IMR-90 (cell line): ENCODE measurements at regions not wholly inside any gene's neighbourhood (a gene's known extent, or its start where the extent isn't known, plus 50 kb on each side); places are given as distances from the start of the nearest gene placed in this dataset.
"Not testable (repeated sequence)": the region's sequence is repeated elsewhere in the genome, so short reads cannot be mapped to it uniquely, and the experiment has no call there.

ENCODE experiments used
- ATAC-seq: fragments of 200-7000 bp; cut with Tn5 transposase; 2 replicates; pipeline ENCODE4 v1.9.1; 2020; ENCODE audit warnings: low read depth, mild to moderate bottlenecking, moderate library complexity
- BruUV-seq: library from RNA; stranded (reverse); fragments of 400-500 nt; replicated peaks from 2 replicates; lab custom pipeline; 2021; lab: Mats Ljungman, UMichigan
- CTCF ChIA-PET: fragments of 300-600 bp; formaldehyde crosslinking; extraction: SDS; loops from one replicate; lab custom pipeline; 2021; ENCODE audit warnings: antibody characterized with exemption; lab: Yijun Ruan, JAX
- POLR2A ChIA-PET: fragments of 300-600 bp; sonication (Branson Sonifier 250); formaldehyde crosslinking; loops from one replicate; lab custom pipeline; 2022; ENCODE audit warnings: antibody characterized with exemption; ENCODE audit not compliant: unreplicated experiment; lab: Charles Lee
- DNase-seq: peaks from one replicate; pipeline ENCODE4 v3.0.0; 2013
- H2AFZ ChIP-seq: replicated peaks from 2 replicates; pipeline ENCODE3; 2013; ENCODE audit warnings: low read length, mild to moderate bottlenecking; ENCODE audit not compliant: poor library complexity
- H2AK5ac ChIP-seq: 2 replicates; pipeline ENCODE4 v1.6.1; 2013; ENCODE audit warnings: low read depth, low read length, inconsistent platforms
- H2AK9ac ChIP-seq: replicated peaks from 2 replicates; pipeline ENCODE3; 2013; ENCODE audit warnings: mild to moderate bottlenecking, low read depth, low read length, moderate library complexity; ENCODE audit not compliant: poor library complexity
- H2BK120ac ChIP-seq: 2 replicates; pipeline ENCODE4 v1.6.1; 2013; ENCODE audit warnings: low read depth, low read length, inconsistent platforms
- H2BK15ac ChIP-seq: 3 replicates; pipeline ENCODE4 v1.6.1; 2013; ENCODE audit warnings: low read depth, low read length, inconsistent platforms
- H2BK20ac ChIP-seq: 2 replicates; pipeline ENCODE4 v1.6.1; 2013; ENCODE audit warnings: low read depth, mild to moderate bottlenecking, inconsistent platforms, low read length, moderate library complexity
- H2BK5ac ChIP-seq: 2 replicates; pipeline ENCODE4 v1.6.1; 2013; ENCODE audit warnings: mild to moderate bottlenecking, low read depth, low read length, inconsistent platforms; ENCODE audit not compliant: poor library complexity, severe bottlenecking
- H3K14ac ChIP-seq: replicated peaks from 2 replicates; pipeline ENCODE4 v1.6.1; 2013; ENCODE audit warnings: low read depth, low read length, inconsistent platforms
- H3K18ac ChIP-seq: 2 replicates; pipeline ENCODE4 v1.6.1; 2013; ENCODE audit warnings: low read depth, low read length, control low read depth
- H3K23ac ChIP-seq: 2 replicates; pipeline ENCODE4 v1.6.1; 2013; ENCODE audit warnings: low read depth, low read length, inconsistent platforms
- H3K27ac ChIP-seq: 2 replicates; pipeline ENCODE4 v1.5.1; 2013; ENCODE audit warnings: mild to moderate bottlenecking, control low read depth, low read length; ENCODE audit not compliant: insufficient read depth
- H3K27me3 ChIP-seq: 2 replicates; pipeline ENCODE4 v1.6.1; 2013; ENCODE audit warnings: low read length; ENCODE audit not compliant: control insufficient read depth, insufficient read depth
- H3K36me3 ChIP-seq: 2 replicates; pipeline ENCODE4 v1.6.1; 2013; ENCODE audit warnings: low read length, mixed read lengths; ENCODE audit not compliant: control insufficient read depth, insufficient read depth
- H3K4ac ChIP-seq: 2 replicates; pipeline ENCODE4 v1.6.1; 2013; ENCODE audit warnings: low read depth, low read length, inconsistent platforms
- H3K4me1 ChIP-seq: 2 replicates; pipeline ENCODE4 v1.6.1; 2013; ENCODE audit warnings: low read length, mixed read lengths; ENCODE audit not compliant: control insufficient read depth, insufficient read depth
- H3K4me2 ChIP-seq: 2 replicates; pipeline ENCODE4 v1.6.1; 2013; ENCODE audit warnings: low read depth, mild to moderate bottlenecking, control low read depth, low read length, moderate library complexity
- H3K4me3 ChIP-seq: 2 replicates; pipeline ENCODE4 v1.5.1; 2013; ENCODE audit warnings: low read depth, mild to moderate bottlenecking, control low read depth, low read length, moderate library complexity; ENCODE audit not compliant: insufficient read depth
- H3K56ac ChIP-seq: 2 replicates; pipeline ENCODE4 v1.6.1; 2013; ENCODE audit warnings: low read length, inconsistent platforms; ENCODE audit not compliant: insufficient read depth; ENCODE audit errors: extremely low read depth
- H3K79me1 ChIP-seq, 2 experiments: 2 replicates each; pipeline ENCODE4 v1.6.1; 2013; ENCODE audit warnings: low read length in 2 of 2, inconsistent platforms in 1 of 2, low read depth in 1 of 2
- H3K9ac ChIP-seq: 2 replicates; pipeline ENCODE4 v1.6.1; 2013; ENCODE audit warnings: low read depth, low read length, control low read depth
- H3K9me1 ChIP-seq: 2 replicates; pipeline ENCODE4 v1.6.1; 2013; ENCODE audit warnings: low read length, inconsistent platforms; ENCODE audit not compliant: insufficient read depth
- H3K9me3 ChIP-seq: 2 replicates; pipeline ENCODE4 v1.6.1; 2013; ENCODE audit warnings: low read length; ENCODE audit not compliant: control insufficient read depth, insufficient read depth
- H4K20me1 ChIP-seq: 2 replicates; pipeline ENCODE4 v1.6.1; 2013; ENCODE audit warnings: low read length, inconsistent platforms; ENCODE audit not compliant: insufficient read depth
- H4K5ac ChIP-seq: 2 replicates; pipeline ENCODE4 v1.6.1; 2013; ENCODE audit warnings: mild to moderate bottlenecking, low read depth, low read length, control low read depth
- H4K8ac ChIP-seq, 2 experiments: 2 replicates each; pipeline ENCODE4 v1.6.1; 2013; ENCODE audit warnings: low read depth in 2 of 2, low read length in 2 of 2, control low read depth in 1 of 2, inconsistent platforms in 1 of 2
- H4K91ac ChIP-seq: 2 replicates; pipeline ENCODE4 v1.6.1; 2013; ENCODE audit warnings: low read depth, low read length, inconsistent platforms; ENCODE audit not compliant: insufficient read depth
- WGBS, 2 experiments: methylation state at CpG; one replicate each; pipeline versions ENCODE4 v1.1.5 to v1.1.7; 2013; ENCODE audit warnings: missing lambda C conversion rate in 2 of 2; ENCODE audit not compliant: insufficient read length in 1 of 2; ENCODE audit errors: extremely low coverage in 2 of 2; 5-methylcytosine and 5-hydroxymethylcytosine counted together
- dilution Hi-C: fragments of 300-500 bp; cut with HindIII; formaldehyde crosslinking; loops from one replicate; pipeline ENCODE4 v1.14.3; 2018; ENCODE audit warnings: low sequenced_read_pairs; ENCODE audit not compliant: unreplicated experiment
- in situ Hi-C: fragments of 300-500 bp; cut with MboI; formaldehyde crosslinking; loops from 3 replicates; pipeline ENCODE4 v1.14.3; 2019; ENCODE audit warnings: low sequenced_read_pairs, inconsistent platforms, mixed read lengths
- intact Hi-C: fragments of 100-400 bp; cut with micrococcal nuclease; formaldehyde crosslinking; loops from 2 replicates; pipeline ENCODE4 v1.10.0; 2022

- H3K18ac ChIP-seq, H2BK5ac ChIP-seq, H3K4me2 ChIP-seq, H3K56ac ChIP-seq, CTCF ChIA-PET, POLR2A ChIA-PET, H3K9me3 ChIP-seq, H2BK120ac ChIP-seq, H4K8ac ChIP-seq, H3K4ac ChIP-seq, H4K91ac ChIP-seq, H3K27me3 ChIP-seq, H2AK9ac ChIP-seq, dilution Hi-C loops, H2BK20ac ChIP-seq, BruUV-seq, H4K5ac ChIP-seq, H4K20me1 ChIP-seq, H3K4me1 ChIP-seq, intact Hi-C loops, H2AFZ ChIP-seq, DNase-seq, H3K4me3 ChIP-seq, H2AK5ac ChIP-seq, H3K36me3 ChIP-seq, H3K9me1 ChIP-seq, H2BK15ac ChIP-seq, H3K79me1 ChIP-seq, H3K27ac ChIP-seq, ATAC-seq, H3K23ac ChIP-seq, H3K9ac ChIP-seq, in situ Hi-C loops, H3K14ac ChIP-seq: not testable (repeated sequence)
- WGBS, 2 experiments, result no CpG with 5 or more reads among the region's 2 CpGs
Measured at GRCh38 chr6:145111407-145111806, 623.9 kb downstream of the EPM2A start.
